ENCODE measurements at regions not wholly inside any gene's neighbourhood (a gene's known extent, or its start where the extent isn't known, plus 50 kb on each side); places are given as distances from the start of the nearest gene placed in this dataset.

DNA sequence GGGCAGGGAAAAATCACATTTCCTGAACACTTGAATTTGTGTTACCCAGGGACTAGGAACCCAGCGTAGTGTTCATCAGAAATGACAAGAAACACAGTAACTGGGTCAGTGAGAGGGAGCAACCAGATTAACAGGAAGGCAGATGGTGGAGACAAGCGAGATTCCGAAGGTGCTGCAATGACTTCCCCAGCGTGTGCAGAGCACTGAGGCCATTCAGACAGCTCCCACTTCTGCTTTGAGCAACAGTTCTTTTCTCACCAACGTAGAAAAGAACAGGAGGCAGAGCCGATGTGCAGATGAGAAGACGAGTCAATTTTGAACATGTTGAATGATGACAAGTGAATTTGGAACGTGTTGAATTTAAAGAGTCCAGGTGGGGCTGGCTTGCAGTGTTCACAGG, 63.1 kb upstream of the IFNGR1 start:
- TF ChIP-seq JUNB (IDR thresholded peaks at IDR 0.05): no peak
- TF ChIP-seq FOXK2 (IDR thresholded peaks at IDR 0.05): no peak
- no peak for TF ChIP-seq POLR2AphosphoS5 (IDR thresholded peaks at IDR 0.05; ENCODE audit: low read length)
- no peak for TF ChIP-seq ZZZ3 (IDR thresholded peaks at IDR 0.05; ENCODE audit: control insufficient read depth, insufficient read length, low read depth)
- TF ChIP-seq, protein P1, sequence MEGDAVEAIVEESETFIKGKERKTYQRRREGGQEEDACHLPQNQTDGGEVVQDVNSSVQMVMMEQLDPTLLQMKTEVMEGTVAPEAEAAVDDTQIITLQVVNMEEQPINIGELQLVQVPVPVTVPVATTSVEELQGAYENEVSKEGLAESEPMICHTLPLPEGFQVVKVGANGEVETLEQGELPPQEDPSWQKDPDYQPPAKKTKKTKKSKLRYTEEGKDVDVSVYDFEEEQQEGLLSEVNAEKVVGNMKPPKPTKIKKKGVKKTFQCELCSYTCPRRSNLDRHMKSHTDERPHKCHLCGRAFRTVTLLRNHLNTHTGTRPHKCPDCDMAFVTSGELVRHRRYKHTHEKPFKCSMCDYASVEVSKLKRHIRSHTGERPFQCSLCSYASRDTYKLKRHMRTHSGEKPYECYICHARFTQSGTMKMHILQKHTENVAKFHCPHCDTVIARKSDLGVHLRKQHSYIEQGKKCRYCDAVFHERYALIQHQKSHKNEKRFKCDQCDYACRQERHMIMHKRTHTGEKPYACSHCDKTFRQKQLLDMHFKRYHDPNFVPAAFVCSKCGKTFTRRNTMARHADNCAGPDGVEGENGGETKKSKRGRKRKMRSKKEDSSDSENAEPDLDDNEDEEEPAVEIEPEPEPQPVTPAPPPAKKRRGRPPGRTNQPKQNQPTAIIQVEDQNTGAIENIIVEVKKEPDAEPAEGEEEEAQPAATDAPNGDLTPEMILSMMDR (IDR thresholded peaks at IDR 0.05 in 2 of 3, conservative IDR thresholded peaks at IDR 0.05 in 1 of 3; ENCODE audit: control insufficient read depth in 2 of 3, extremely low read depth in 1 of 3, insufficient read depth in 1 of 3, low read depth in 3 of 3, low read length in 3 of 3): no peak
- TF ChIP-seq, protein P2, sequence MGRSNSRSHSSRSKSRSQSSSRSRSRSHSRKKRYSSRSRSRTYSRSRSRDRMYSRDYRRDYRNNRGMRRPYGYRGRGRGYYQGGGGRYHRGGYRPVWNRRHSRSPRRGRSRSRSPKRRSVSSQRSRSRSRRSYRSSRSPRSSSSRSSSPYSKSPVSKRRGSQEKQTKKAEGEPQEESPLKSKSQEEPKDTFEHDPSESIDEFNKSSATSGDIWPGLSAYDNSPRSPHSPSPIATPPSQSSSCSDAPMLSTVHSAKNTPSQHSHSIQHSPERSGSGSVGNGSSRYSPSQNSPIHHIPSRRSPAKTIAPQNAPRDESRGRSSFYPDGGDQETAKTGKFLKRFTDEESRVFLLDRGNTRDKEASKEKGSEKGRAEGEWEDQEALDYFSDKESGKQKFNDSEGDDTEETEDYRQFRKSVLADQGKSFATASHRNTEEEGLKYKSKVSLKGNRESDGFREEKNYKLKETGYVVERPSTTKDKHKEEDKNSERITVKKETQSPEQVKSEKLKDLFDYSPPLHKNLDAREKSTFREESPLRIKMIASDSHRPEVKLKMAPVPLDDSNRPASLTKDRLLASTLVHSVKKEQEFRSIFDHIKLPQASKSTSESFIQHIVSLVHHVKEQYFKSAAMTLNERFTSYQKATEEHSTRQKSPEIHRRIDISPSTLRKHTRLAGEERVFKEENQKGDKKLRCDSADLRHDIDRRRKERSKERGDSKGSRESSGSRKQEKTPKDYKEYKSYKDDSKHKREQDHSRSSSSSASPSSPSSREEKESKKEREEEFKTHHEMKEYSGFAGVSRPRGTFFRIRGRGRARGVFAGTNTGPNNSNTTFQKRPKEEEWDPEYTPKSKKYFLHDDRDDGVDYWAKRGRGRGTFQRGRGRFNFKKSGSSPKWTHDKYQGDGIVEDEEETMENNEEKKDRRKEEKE (IDR thresholded peaks at IDR 0.05): no peak

All from GM12878 (cell line).